GM12875 (cell line): ENCODE measurements at regions not wholly inside any gene's neighbourhood (a gene's known extent, or its start where the extent isn't known, plus 50 kb on each side); places are given as distances from the start of the nearest gene placed in this dataset.
"Not testable (repeated sequence)": the region's sequence is repeated elsewhere in the genome, so short reads cannot be mapped to it uniquely, and the experiment has no call there.

Source experiments
- H3K4me3 ChIP-seq: one replicate; pipeline ENCODE4 v1.5.1; 2011; ENCODE audit warnings: low read depth, low read length, control low read depth
- TF ChIP-seq, protein P1 (sequence below): IDR thresholded peaks from 2 replicates; pipeline ENCODE4 v1.5.1; 2011; ENCODE audit warnings: low read depth, mild to moderate bottlenecking, control low read depth, inconsistent platforms, low read length, moderate library complexity, borderline replicate concordance; ENCODE audit not compliant: insufficient read depth

DNA sequence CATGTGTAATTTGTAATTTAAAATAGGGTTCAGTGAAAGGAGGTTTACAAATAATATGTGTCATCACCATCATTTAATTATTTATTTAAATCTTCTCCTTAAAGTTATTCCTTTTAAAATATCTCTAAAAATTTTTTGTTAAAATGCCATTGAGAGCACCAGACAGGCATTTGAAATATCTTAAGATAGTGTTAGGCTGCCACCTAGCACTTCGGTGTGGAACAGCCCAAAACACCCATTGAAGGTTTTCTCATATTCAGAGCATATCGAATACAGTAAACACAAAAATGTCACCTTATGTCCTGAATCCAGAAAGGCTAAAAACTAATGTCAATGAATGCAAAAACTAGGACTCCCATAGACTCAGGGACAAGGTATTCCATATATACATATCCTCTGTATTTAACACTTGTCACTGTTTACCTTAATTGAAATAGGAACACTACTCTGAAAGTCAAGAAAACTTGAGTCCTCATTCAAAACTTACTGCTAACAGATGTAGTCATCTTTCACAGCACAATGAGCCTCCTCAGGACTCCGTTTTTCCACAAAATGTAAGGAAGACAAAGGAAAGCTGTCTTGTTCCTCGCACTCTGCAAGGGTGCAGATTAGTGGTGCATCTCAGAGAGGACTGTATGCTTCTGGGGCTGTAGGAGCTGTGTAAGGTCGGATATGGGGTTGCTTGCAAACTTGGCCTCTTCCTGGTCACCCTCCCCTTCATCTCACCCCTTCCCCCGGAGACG is 329.5 kb downstream of the PAX3 start:
- no peak overlapping the region for H3K4me3 ChIP-seq
- TF ChIP-seq, protein P1, sequence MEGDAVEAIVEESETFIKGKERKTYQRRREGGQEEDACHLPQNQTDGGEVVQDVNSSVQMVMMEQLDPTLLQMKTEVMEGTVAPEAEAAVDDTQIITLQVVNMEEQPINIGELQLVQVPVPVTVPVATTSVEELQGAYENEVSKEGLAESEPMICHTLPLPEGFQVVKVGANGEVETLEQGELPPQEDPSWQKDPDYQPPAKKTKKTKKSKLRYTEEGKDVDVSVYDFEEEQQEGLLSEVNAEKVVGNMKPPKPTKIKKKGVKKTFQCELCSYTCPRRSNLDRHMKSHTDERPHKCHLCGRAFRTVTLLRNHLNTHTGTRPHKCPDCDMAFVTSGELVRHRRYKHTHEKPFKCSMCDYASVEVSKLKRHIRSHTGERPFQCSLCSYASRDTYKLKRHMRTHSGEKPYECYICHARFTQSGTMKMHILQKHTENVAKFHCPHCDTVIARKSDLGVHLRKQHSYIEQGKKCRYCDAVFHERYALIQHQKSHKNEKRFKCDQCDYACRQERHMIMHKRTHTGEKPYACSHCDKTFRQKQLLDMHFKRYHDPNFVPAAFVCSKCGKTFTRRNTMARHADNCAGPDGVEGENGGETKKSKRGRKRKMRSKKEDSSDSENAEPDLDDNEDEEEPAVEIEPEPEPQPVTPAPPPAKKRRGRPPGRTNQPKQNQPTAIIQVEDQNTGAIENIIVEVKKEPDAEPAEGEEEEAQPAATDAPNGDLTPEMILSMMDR = peak; percentile 44; the same call in 1 of the 2 replicates

DNA sequence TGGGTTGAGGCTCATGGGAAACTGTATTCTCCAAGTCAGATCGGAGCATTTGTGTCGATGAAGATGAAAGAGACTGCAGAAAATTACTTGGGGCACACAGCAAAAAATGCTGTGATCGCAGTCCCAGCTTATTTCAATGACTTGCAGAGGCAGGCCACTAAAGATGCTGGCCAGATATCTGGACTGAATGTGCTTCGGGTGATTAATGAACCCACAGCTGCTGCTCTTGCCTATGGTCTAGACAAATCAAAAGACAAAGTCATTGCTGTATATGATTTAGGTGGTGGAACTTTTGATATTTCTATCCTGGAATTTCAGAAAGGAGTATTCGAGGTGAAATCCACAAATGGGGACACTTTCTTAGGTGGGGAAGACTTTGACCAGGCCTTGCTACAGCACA is 336.6 kb downstream of the PAX3 start:
- no peak overlapping the region for H3K4me3 ChIP-seq
- TF ChIP-seq, protein P1 = no peak

DNA sequence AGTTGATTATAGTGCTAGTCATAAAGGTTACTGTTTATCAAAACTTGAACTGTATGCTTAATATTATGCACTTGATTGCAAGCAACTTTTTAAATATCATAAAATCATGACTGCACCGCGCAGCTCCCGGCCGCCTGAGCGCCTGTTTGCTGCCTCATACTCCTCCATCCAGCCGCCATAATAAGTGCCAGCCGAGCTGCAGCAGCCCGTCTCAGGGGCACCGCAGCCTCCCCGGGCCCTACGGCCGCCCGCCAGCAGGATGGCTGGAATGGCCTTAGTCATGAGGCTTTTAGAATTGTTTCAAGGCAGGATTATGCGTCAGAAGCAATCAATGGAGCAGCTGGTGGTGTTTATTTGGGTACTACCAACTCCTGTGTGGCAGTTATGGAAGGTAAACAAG is 337.2 kb downstream of the PAX3 start:
- TF ChIP-seq, protein P1 = no peak

DNA sequence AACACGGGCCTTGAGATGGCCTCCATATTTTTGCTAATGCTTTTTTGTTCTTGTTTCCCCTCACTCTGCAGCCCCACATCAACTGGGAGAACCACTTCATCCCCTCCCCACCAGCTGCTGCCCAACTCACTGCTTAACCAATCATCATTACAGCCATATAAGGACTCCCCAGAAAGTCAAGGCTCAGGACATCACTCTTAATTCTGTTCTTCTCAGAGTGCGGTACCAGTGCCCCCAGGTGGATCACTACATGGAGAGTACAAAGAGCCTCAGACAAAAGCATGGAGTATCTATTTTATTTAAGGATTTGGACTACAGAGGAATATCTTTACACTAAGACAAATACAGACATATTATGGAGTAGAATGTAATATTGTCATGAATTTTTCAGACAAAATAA is 340.6 kb downstream of the PAX3 start:
- TF ChIP-seq, protein P1 = no peak
- H3K4me3 ChIP-seq = no peak overlapping the region

More for the DNA sequence above, 337.2 kb downstream of the PAX3 start:
- H3K4me3 ChIP-seq = no peak overlapping the region

DNA sequence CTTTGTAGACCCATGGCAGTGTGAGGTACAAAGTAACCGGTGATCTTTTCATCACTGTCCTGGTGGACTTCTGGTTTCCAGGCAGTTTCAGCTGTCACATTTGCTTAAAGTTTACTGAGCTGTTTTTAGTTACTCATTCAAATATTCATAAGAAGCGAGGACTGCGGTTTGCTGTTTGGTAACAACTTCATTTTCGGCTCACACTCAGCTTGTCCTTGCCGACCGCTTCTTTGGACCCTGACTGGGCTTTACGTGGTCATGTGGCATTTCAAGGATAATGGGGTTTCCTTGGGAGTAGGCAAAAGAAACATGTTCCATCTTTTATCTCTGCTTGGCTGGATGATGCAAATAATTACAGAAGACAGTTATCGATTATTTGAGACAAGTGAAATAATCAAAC is 350.7 kb downstream of the PAX3 start:
- H3K4me3 ChIP-seq = no peak overlapping the region
- TF ChIP-seq, protein P1 = no peak

DNA sequence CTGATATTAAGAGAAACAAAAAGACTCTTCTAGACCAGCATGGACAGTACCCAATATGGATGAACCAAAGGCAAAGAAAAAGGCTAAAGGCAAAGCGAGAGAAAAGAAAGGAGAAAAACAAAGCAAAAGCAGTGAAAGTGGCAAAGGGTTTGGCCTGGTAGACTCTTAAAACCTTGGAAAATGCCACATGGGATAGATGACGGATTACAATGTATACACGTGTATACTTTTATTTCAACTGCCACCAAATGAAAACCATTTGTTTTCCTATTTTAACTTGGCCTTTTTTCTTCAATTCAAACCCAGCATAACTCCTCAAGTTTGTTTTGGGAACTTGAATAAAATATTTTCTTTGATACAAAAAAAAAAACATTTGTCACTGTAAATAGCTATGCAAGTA is 354.3 kb downstream of the PAX3 start:
- not testable (repeated sequence) for H3K4me3 ChIP-seq

DNA sequence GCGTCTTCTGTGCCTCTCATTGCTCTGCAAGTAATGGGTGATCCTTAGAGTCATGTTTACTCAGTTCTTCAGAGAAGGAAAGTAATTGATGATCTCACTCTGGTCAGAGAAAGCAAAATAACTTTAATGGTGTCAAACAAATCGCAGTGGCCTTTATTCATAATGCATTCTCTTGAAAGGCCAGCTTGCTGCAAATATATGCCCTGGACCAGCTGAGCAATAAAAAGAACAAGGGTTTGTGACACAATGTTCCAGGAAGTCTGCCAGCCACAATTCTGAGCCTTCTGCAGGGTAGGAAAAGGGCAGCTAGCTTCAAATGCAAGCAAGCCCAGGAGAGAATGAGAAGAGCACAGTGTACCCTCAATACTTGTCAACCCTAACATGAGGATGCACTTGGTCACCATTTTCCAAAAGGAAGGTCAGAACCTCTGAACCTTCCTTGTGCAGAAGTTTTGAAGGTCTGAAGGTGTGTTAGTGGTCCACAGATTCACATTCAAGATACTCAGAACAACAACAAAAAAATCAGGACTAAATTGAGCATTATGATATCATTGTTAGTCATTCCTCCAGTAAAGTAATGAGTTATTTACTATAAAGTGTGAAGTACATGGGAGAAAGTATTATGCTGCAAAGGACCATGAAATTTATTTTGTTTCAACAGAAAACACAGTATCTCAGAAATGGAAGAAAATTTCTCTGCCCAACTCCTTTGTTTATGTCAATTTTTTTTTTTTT is 355.6 kb downstream of the PAX3 start:
- TF ChIP-seq, protein P1 = no peak
- no peak overlapping the region for H3K4me3 ChIP-seq
